GM19324 (cell line): ENCODE measurements at regions not wholly inside any gene's neighbourhood (a gene's known extent, or its start where the extent isn't known, plus 50 kb on each side); places are given as distances from the start of the nearest gene placed in this dataset.

Experiments used
- ATAC-seq: cut with Tn5 transposase; IDR thresholded peaks from one replicate; pipeline ENCODE4 v1.9.1; 2021; ENCODE audit warnings: mild to moderate bottlenecking, moderate library complexity; ENCODE audit not compliant: unreplicated experiment, low FRiP score

DNA sequence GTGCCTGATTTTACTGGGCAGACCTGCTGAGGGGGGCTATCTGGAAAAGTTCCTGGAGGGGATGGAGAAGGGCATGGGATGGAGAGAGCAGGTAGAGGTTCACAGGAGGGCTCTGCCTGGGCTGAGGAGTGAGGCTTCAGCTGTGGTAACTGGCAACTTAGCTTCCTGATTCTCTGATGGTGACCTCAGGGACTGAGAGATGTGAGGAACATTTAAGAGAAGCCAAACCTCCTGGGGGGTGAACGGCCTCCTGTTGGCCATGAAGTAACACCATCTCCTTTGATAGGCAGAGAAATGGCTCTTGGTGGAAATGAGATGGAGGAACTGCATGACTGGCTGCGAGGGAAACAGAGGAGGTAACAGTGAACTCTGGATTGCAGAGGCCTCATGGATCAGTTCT is 97.3 kb upstream of the ROPN1 start:
- ATAC-seq, result no peak

DNA sequence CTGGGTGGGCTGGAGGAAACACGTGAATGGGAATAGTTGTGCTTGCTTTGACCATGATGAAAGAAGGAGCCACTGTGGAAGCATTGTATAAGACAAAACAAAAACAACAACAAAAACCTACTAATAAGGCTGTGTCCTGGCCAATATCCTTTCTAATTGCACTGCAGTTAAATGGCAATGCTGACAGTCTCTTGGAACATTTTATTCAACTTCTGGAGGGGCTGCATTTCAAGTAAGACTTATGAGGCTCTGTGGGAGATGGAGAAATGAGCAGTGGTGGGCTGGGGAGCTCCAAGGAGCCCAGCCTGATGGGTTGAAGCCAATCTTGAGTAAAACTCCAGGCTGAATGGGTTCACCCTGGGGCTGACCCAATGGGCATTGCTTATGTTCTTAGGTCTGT is 99.8 kb upstream of the ROPN1 start:
- no peak for ATAC-seq

- ATAC-seq, result no peak
Observed at GRCh38 chr3:124092811-124093210, 100.9 kb upstream of the ROPN1 start.

GRCh38 chr3:124094496-124094895 is 102.6 kb upstream of the ROPN1 start:
- no peak for ATAC-seq

- ATAC-seq, result no peak
Observed at GRCh38 chr3:124097362-124098131, 105.6 kb upstream of the ROPN1 start.

DNA sequence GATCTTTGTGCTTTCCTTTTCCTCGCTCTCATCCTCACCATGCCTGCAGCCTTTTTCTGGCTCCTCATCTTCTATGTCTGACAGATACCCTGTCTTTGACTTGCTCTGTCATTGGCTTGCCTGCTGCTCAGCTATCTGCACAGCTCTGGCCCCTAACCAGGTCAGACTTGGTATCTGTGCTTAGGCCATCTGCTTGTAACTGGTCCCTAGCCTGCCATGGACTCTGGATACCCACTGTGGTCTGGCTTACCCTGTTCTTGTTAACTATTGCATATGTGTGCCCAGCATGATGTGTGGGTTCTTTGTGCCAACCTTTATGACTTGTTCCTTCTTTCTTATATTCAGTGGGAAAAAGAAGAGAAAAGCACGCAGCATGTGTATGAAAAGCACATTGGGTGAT is 109.7 kb upstream of the ROPN1 start:
- ATAC-seq, result no peak

- ATAC-seq, result no peak
Observed at GRCh38 chr3:124107104-124107890, 115.4 kb upstream of the ROPN1 start.

GRCh38 chr3:124108446-124108845 is 116.5 kb upstream of the ROPN1 start:
- ATAC-seq, result no peak

GRCh38 chr3:124113485-124113884 is 121.6 kb upstream of the ROPN1 start:
- ATAC-seq, result no peak

GRCh38 chr3:124115279-124115678 is 123.4 kb upstream of the ROPN1 start:
- ATAC-seq, result no peak

DNA sequence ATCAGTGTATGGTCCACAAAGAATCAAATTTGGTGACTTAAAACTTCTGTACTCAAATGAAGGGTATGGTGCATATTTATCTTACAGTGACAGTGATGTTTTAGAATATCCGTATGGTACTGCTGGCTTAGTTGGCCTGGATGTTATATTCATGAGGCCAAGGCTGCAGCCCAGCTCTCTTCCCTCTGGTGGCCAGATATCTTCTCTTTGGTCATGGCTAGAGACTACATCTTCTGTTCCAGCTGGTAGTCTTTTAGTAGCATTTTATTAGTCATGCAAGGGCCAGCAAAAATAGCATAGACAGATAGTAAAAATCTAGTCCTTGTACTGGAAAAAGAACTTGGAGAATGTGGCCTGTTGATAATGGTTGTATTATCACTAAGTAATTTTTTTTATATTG is 124.0 kb upstream of the ROPN1 start:
- ATAC-seq, result no peak

DNA sequence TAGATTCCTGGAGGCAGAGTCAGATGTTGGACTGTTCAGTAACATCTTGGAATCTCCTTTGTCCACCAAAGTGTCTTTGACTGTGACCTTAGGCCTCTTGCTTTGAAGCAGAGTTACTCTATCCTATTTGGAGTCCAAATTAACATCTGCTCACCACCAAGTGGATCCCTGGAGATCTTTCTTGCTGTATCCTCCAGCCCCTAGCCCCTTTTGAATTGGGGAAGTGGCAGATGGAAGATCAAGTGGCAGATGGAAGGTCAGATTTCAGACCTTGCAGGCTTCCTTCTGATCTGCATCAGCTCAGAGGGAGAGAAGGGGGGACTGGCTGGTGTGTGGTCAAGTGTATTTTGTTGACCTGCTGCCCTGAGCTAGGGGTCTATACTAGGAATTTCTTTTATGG is 125.0 kb upstream of the ROPN1 start:
- no peak for ATAC-seq

DNA sequence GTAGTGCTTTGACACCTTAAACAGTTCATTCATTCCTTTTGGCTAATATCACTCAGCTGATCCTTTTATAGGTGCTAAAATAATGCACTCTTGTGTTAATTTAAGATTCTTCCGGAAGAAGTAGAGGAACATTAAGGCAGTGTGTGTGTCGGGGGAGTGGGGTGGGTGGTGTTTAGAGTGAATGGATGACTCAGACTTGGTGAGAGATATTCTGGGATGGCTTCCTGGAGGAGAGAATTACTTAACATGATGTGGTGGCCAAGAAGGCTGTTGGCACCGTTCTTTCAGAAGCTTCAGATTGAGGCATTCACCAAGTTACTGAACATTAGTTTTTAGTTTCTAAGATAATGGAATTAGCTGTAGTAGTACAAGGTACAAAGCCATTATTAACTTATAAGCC is 125.6 kb upstream of the ROPN1 start:
- no peak for ATAC-seq

- ATAC-seq, result no peak
Observed at GRCh38 chr3:124118397-124118796, 126.5 kb upstream of the ROPN1 start.

GRCh38 chr3:124119056-124119716 is 127.3 kb upstream of the ROPN1 start:
- no peak for ATAC-seq

DNA sequence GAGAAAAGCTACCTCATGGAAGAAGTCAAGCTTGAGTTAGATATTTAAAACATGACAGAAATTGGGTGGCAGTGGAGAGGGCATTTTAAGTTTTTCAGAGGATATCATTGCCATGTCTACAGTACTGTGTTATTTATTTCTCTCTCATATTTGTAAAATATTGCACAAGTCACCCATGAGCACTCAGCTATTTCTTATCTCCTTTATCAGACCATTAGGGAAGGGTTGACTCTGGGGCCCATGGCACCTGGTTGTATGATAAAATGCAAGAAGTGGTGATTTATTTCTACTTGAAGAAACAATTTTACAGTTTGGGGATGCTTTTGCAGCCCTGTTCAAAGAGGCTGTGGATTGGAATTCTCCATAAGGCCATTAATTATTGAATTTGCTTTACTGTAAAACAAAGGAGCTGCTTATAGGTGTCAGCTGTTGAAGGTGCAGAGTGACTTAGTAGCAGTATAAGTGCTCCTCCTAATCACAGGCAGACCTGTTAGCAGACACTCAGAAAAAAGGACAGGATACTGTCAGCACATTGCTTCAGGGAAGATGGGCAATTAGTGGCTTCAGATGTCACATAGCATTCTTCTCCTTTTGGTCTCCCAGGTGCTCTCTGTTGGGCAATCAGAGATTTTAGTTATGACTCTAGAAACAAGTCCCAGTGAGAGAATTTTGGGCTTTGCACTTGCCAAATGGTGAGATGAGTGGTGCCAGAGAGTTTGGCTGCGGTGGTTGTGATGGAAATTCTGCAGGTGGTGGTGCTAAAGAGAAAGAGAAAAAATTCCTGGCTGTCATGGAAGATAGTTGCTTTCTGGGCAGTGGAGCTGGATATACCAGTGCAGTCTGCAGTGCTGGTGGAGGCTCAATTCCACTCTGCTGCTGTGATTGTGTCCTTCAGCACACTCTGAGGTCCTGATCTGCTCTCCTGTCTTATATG is 129.7 kb upstream of the ROPN1 start:
- ATAC-seq, result no peak

DNA sequence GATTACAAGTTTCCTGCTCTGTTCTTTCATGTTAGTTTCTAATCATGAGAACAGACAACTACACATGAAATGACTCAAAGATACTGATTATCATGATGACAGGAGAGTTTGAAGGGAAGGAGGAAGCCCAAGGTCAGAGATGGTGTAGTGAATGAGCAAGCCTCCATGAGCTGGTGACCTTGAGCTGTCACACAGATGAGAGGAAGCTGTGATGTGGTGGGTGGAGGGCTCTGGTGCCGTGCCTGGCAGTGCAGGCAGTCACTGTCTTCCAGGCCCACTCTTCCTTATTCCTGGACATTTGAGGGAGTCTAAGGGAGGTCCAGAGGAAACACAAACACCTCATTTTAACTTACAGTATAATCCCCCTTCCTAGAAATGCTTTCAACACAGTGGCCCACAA is 133.4 kb upstream of the ROPN1 start:
- no peak for ATAC-seq

DNA sequence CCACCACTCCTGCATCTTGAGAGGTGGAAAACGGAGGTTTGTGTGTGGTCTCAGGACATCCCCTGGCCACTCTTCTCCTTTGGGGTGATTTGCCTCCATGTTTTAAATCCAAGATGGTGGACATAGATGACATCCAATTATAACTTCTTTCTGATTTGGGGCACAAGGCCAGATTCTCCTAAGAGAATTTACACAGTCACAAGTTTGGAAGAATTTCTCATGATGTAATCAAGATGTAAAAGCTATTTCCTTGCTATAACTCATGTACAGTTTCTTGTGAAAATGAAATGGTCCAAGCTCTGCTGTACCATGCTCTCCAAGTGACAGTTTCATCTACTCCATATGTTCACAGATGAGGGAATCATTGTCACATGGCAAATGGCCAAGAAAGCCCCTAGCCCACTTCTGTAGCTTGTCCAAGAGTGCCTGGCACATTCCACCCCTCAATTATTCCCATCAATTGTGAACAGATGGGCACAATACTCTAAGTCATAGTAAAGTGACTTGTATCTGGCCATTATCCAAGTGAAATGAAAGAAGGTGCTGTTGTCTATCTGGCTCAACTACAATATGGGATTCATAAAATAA is 134.6 kb upstream of the ROPN1 start:
- no peak for ATAC-seq

- ATAC-seq, result no peak
Observed at GRCh38 chr3:124131158-124131557, 139.2 kb upstream of the ROPN1 start.

- no peak for ATAC-seq
Observed at GRCh38 chr3:124131580-124131979, 139.7 kb upstream of the ROPN1 start.
